SU-DHL-6 (cell line): ENCODE measurements at regions not wholly inside any gene's neighbourhood (a gene's known extent, or its start where the extent isn't known, plus 50 kb on each side); places are given as distances from the start of the nearest gene placed in this dataset.

Experiments used
- H2AFZ ChIP-seq: fragments of 200-600 bp; sonication (generic); 2 replicates; pipeline ENCODE4 v1.6.1; 2014; ENCODE audit warnings: low read depth, mild to moderate bottlenecking, moderate library complexity, mixed read lengths, antibody characterized with exemption, low read length; ENCODE audit not compliant: severe bottlenecking
- H3F3A ChIP-seq: fragments of 200-600 bp; shearing (Covaris generic); 2 replicates; pipeline ENCODE4 v1.6.0; 2016; ENCODE audit warnings: antibody characterized with exemption, mild to moderate bottlenecking; ENCODE audit not compliant: insufficient read depth
- H3K27ac ChIP-seq: fragments of 200-600 bp; sonication (generic); 2 replicates; pipeline ENCODE4 v1.5.1; 2016; ENCODE audit warnings: low read depth, mild to moderate bottlenecking, low read length, moderate library complexity, mixed read lengths
- H3K27me3 ChIP-seq: fragments of 200-600 bp; sonication (generic), shearing (Covaris generic); 2 replicates; pipeline ENCODE4 v1.6.0; 2014; ENCODE audit warnings: mild to moderate bottlenecking, low read length
- H3K36me3 ChIP-seq: fragments of 200-600 bp; sonication (generic); 2 replicates; pipeline ENCODE4 v1.6.1; 2014; ENCODE audit warnings: mild to moderate bottlenecking, low read length, mixed read lengths
- H3K4me2 ChIP-seq: fragments of 300-600, 200-600 bp; shearing (Covaris generic), sonication (generic); 2 replicates; pipeline ENCODE4 v1.6.0; 2014; ENCODE audit warnings: low read length, low read depth, mild to moderate bottlenecking; ENCODE audit not compliant: poor library complexity, severe bottlenecking
- H3K4me3 ChIP-seq: fragments of 200-600 bp; sonication (generic); 2 replicates; pipeline ENCODE4 v1.5.1; 2014; ENCODE audit warnings: antibody characterized with exemption, low read length, mild to moderate bottlenecking, mixed read lengths; ENCODE audit not compliant: insufficient read depth, poor library complexity, severe bottlenecking
- H3K79me2 ChIP-seq: fragments of 200-600 bp; sonication (generic); 2 replicates; pipeline ENCODE4 v1.6.1; 2014; ENCODE audit warnings: mild to moderate bottlenecking, low read length, moderate library complexity; ENCODE audit not compliant: insufficient read depth
- H3K9ac ChIP-seq: fragments of 200-600 bp; sonication (generic); 2 replicates; pipeline ENCODE4 v1.7.0; 2014; ENCODE audit warnings: mild to moderate bottlenecking, low read length
- H3K9me2 ChIP-seq: fragments of 200-600 bp; sonication (generic); replicated peaks from 2 replicates; pipeline ENCODE4 v1.6.1; 2014; ENCODE audit warnings: low read length; ENCODE audit not compliant: insufficient read depth
- H3K9me3 ChIP-seq: fragments of 200-600 bp; sonication (generic); 2 replicates; pipeline ENCODE4 v1.6.1; 2014; ENCODE audit warnings: low read length, mixed read lengths; ENCODE audit not compliant: insufficient read depth
- H4K20me1 ChIP-seq: fragments of 200-600 bp; sonication (generic); 2 replicates; pipeline ENCODE4 v1.6.1; 2014; ENCODE audit warnings: low read depth, mild to moderate bottlenecking, antibody characterized with exemption, low read length, moderate library complexity, mixed read lengths
- EZH2phosphoT487 ChIP-seq: fragments of 200-600 bp; sonication (generic), shearing (Covaris generic); conservative IDR thresholded peaks from 2 replicates; pipeline ENCODE4 v1.6.1; 2018; ENCODE audit warnings: mild to moderate bottlenecking, antibody characterized with exemption, low read length, moderate library complexity, mixed read lengths
- TF ChIP-seq, protein P1 (sequence below): fragments of 200-600 bp; sonication (generic); IDR thresholded peaks from one replicate; pipeline ENCODE4 v1.5.1; 2017; ENCODE audit warnings: antibody characterized with exemption, mild to moderate bottlenecking, low read length, moderate library complexity; ENCODE audit not compliant: insufficient read depth, poor library complexity, severe bottlenecking

DNA sequence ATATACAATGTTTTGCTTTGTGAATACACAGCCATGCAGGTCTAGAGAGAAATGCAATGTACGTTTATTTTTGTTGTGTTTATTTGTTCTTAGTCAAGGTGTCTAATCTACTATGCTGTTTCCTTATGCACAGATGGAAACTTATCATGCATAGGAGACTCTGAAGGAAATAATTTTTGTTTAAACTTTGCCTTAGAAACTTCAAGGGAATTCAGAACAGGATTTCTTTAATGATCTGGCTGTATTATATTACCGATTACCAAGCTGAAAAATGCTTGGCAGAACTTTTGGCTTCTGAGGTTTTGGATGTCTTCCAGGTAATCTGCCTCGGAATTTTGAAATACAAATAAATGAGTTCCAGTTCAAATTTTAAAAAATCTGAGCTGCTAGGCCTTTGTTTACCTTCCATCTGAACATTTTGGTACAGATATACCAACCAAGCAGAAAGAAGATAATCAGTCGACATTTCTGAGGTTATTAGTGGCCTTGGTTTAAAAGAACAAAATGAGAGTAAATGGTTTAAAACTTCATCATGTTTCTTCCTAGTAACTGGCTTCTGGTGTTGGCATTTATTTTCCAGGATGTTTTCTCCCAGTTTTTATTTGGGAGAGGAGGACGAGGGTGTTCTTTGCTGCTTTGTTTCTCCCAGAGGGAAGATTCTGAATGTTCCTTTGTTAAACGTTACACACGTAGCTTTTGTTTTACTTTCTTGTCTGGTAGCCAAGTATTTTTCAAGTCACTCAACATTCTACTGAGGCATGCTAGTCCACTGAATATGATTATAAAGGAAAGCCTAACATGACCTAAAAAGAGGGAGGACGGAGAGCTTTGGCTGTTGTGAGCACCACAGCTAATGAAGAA, 421.8 kb upstream of the TBL1XR1 start:
- Histone ChIP-seq H3K27ac (no peak overlapping the region), H3K9me3 (no peaks in the 10 kb centered on the region), H3F3A (no peaks in the 10 kb centered on the region), H3K9me2 (no peaks in the 10 kb centered on the region), H3K36me3 (no peaks in the 10 kb centered on the region), H3K27me3 (no peaks in the 10 kb centered on the region), H4K20me1 (no peaks in the 10 kb centered on the region), H3K9ac (no peak overlapping the region), H3K4me2 (no peak overlapping the region), H2AFZ (no peak overlapping the region), H3K79me2 (no peaks in the 10 kb centered on the region), H3K4me3 (no peak overlapping the region)
- TF ChIP-seq, protein P1, sequence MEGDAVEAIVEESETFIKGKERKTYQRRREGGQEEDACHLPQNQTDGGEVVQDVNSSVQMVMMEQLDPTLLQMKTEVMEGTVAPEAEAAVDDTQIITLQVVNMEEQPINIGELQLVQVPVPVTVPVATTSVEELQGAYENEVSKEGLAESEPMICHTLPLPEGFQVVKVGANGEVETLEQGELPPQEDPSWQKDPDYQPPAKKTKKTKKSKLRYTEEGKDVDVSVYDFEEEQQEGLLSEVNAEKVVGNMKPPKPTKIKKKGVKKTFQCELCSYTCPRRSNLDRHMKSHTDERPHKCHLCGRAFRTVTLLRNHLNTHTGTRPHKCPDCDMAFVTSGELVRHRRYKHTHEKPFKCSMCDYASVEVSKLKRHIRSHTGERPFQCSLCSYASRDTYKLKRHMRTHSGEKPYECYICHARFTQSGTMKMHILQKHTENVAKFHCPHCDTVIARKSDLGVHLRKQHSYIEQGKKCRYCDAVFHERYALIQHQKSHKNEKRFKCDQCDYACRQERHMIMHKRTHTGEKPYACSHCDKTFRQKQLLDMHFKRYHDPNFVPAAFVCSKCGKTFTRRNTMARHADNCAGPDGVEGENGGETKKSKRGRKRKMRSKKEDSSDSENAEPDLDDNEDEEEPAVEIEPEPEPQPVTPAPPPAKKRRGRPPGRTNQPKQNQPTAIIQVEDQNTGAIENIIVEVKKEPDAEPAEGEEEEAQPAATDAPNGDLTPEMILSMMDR = no peak
- no peak for TF ChIP-seq EZH2phosphoT487

DNA sequence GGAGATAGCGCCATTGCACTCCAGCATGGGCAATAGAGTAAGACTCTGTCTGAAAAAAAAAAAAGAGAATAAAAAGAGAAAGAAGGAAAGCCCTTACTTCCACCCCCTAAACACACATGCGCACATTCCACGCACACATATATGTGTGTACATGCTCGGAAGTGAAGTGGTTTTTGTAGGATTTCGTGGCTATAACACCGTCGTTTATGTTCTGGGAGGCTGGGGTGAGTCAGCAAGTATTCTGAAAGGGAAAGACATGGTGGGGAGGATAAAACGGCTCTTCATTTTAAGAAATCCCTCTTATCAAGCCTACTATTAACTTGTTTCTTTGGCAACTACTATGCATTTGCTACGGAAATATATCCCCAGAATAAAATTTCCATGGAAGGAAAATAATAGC, 422.8 kb upstream of the TBL1XR1 start:
- no peak overlapping the region for H3K9ac ChIP-seq
- H4K20me1 ChIP-seq = no peaks in the 10 kb centered on the region
- H3K4me2 ChIP-seq = no peak overlapping the region
- H3K36me3 ChIP-seq = no peaks in the 10 kb centered on the region
- H3K9me2 ChIP-seq = no peaks in the 10 kb centered on the region
- H3K79me2 ChIP-seq = no peaks in the 10 kb centered on the region
- no peak for TF ChIP-seq EZH2phosphoT487
- TF ChIP-seq, protein P1 = no peak
- H2AFZ ChIP-seq = no peak overlapping the region
- H3K9me3 ChIP-seq = no peaks in the 10 kb centered on the region
- H3K27ac ChIP-seq = no peak overlapping the region
- H3F3A ChIP-seq = no peaks in the 10 kb centered on the region
- H3K27me3 ChIP-seq = no peaks in the 10 kb centered on the region
- no peak overlapping the region for H3K4me3 ChIP-seq

DNA sequence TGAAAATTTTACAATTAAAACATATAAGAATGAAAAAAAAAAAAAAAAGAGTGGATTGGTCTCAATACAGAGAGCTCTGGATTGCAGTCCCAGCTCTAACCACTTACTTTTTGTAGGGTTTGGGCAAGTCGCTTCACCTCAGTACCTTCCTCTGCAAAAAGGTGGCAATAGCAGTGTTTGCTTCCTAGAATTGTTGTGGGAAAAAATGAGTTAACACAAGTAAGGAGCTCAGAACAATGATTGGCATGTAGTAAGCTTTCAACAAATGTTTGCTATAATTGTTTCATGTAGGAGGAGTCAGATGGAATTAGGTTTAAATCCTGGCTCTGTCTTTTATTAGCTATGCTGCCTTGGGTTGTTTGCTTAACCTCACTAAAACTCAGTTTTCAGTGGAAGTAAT, 425.2 kb upstream of the TBL1XR1 start:
- H3K4me2 ChIP-seq = no peak overlapping the region
- no peak overlapping the region for H3K27ac ChIP-seq
- no peaks in the 10 kb centered on the region for H4K20me1 ChIP-seq

More for the DNA sequence above, 425.2 kb upstream of the TBL1XR1 start:
- Histone ChIP-seq H3K4me3 (no peak overlapping the region), H2AFZ (no peak overlapping the region), H3K36me3 (no peaks in the 10 kb centered on the region), H3K79me2 (no peaks in the 10 kb centered on the region), H3K9me2 (no peaks in the 10 kb centered on the region), H3K9ac (no peak overlapping the region), H3K9me3 (no peaks in the 10 kb centered on the region), H3K27me3 (no peaks in the 10 kb centered on the region), H3F3A (no peaks in the 10 kb centered on the region)
- TF ChIP-seq, protein P1 = no peak
- TF ChIP-seq EZH2phosphoT487 = no peak
